ENCODE measurements at regions not wholly inside any gene's neighbourhood (a gene's known extent, or its start where the extent isn't known, plus 50 kb on each side); places are given as distances from the start of the nearest gene placed in this dataset.

GRCh38 chr5:136661026-136661425 is 295.7 kb upstream of the TRPC7 start:
- no CpG with 5 or more reads among the region's 2 CpGs for WGBS (ENCODE audit: insufficient coverage)
- Histone ChIP-seq H3K36me3 (ENCODE audit: control insufficient read depth, insufficient read depth, low read length) (no peaks in the 10 kb centered on the region), H3K4me1 (ENCODE audit: control insufficient read depth, insufficient read depth, low read length) (no peaks in the 10 kb centered on the region), H3K4me3 (ENCODE audit: low read depth, low read length) (no peak overlapping the region), H3K9me3 (ENCODE audit: control insufficient read depth, insufficient read depth, low read length) (no peaks in the 10 kb centered on the region), H3K27ac (ENCODE audit: low read depth, low read length) (no peak overlapping the region), H3K27me3 (ENCODE audit: control insufficient read depth, insufficient read depth, low read length) (no peaks in the 10 kb centered on the region)
- peak in 2 of 6 donors; percentile 30 to 88 for DNase-seq (ENCODE audit: low read depth in 4 of 6, low spot score in 6 of 6)

GRCh38 chr5:136656811-136657210 is 291.5 kb upstream of the TRPC7 start:
- H3K4me1 ChIP-seq (ENCODE audit: control insufficient read depth, insufficient read depth, low read length), result no peaks in the 10 kb centered on the region
- H3K27ac ChIP-seq (ENCODE audit: low read depth, low read length), result no peak overlapping the region
- H3K27me3 ChIP-seq (ENCODE audit: control insufficient read depth, insufficient read depth, low read length), result no peaks in the 10 kb centered on the region
- H3K36me3 ChIP-seq (ENCODE audit: control insufficient read depth, insufficient read depth, low read length), result no peaks in the 10 kb centered on the region
- 72% methylated on average over 4 of the region's 4 CpGs for WGBS (ENCODE audit: insufficient coverage)
- peak in 1 of 6 donors; percentile 17 for DNase-seq (ENCODE audit: low read depth in 4 of 6, low spot score in 6 of 6)
- no peak overlapping the region for H3K4me3 ChIP-seq (ENCODE audit: low read depth, low read length)
- no peaks in the 10 kb centered on the region for H3K9me3 ChIP-seq (ENCODE audit: control insufficient read depth, insufficient read depth, low read length)

- Histone ChIP-seq H3K27ac (ENCODE audit: low read depth, low read length) (no peak overlapping the region), H3K27me3 (ENCODE audit: control insufficient read depth, insufficient read depth, low read length) (no peaks in the 10 kb centered on the region), H3K36me3 (ENCODE audit: control insufficient read depth, insufficient read depth, low read length) (no peaks in the 10 kb centered on the region), H3K9me3 (ENCODE audit: control insufficient read depth, insufficient read depth, low read length) (no peaks in the 10 kb centered on the region), H3K4me3 (ENCODE audit: low read depth, low read length) (no peak overlapping the region), H3K4me1 (ENCODE audit: control insufficient read depth, insufficient read depth, low read length) (no peaks in the 10 kb centered on the region)
- no CpG with 5 or more reads among the region's 2 CpGs for WGBS (ENCODE audit: insufficient coverage)
- DNase-seq (ENCODE audit: low read depth in 4 of 6, low spot score in 6 of 6), result no peak
Measured at GRCh38 chr5:136655468-136655867, 290.1 kb upstream of the TRPC7 start.

- no peaks in the 10 kb centered on the region for H3K9me3 ChIP-seq (ENCODE audit: control insufficient read depth, insufficient read depth, low read length)
- H3K4me3 ChIP-seq (ENCODE audit: low read depth, low read length), result no peak overlapping the region
- no peaks in the 10 kb centered on the region for H3K4me1 ChIP-seq (ENCODE audit: control insufficient read depth, insufficient read depth, low read length)
- H3K27me3 ChIP-seq (ENCODE audit: control insufficient read depth, insufficient read depth, low read length), result no peaks in the 10 kb centered on the region
- H3K36me3 ChIP-seq (ENCODE audit: control insufficient read depth, insufficient read depth, low read length), result no peaks in the 10 kb centered on the region
- WGBS (ENCODE audit: insufficient coverage), result 33% methylated on average over 1 of the region's 2 CpGs
- no peak overlapping the region for H3K27ac ChIP-seq (ENCODE audit: low read depth, low read length)
- no peak for DNase-seq (ENCODE audit: low read depth in 4 of 6, low spot score in 6 of 6)
Measured at GRCh38 chr5:136646915-136647314, 281.6 kb upstream of the TRPC7 start.

GRCh38 chr5:136642976-136643375 is 277.6 kb upstream of the TRPC7 start:
- 70% methylated on average over 2 of the region's 2 CpGs for WGBS (ENCODE audit: insufficient coverage)
- H3K27ac ChIP-seq (ENCODE audit: low read depth, low read length), result no peak overlapping the region
- no peaks in the 10 kb centered on the region for H3K4me1 ChIP-seq (ENCODE audit: control insufficient read depth, insufficient read depth, low read length)
- no peaks in the 10 kb centered on the region for H3K27me3 ChIP-seq (ENCODE audit: control insufficient read depth, insufficient read depth, low read length)
- no peaks in the 10 kb centered on the region for H3K36me3 ChIP-seq (ENCODE audit: control insufficient read depth, insufficient read depth, low read length)
- no peak for DNase-seq (ENCODE audit: low read depth in 4 of 6, low spot score in 6 of 6)
- H3K4me3 ChIP-seq (ENCODE audit: low read depth, low read length), result no peak overlapping the region
- H3K9me3 ChIP-seq (ENCODE audit: control insufficient read depth, insufficient read depth, low read length), result no peaks in the 10 kb centered on the region

- H3K4me1 ChIP-seq (ENCODE audit: control insufficient read depth, insufficient read depth, low read length), result no peaks in the 10 kb centered on the region
- 94% methylated on average over 3 of the region's 3 CpGs for WGBS (ENCODE audit: insufficient coverage)
- H3K36me3 ChIP-seq (ENCODE audit: control insufficient read depth, insufficient read depth, low read length), result no peaks in the 10 kb centered on the region
- no peak overlapping the region for H3K4me3 ChIP-seq (ENCODE audit: low read depth, low read length)
- no peak for DNase-seq (ENCODE audit: low read depth in 4 of 6, low spot score in 6 of 6)
- no peak overlapping the region for H3K27ac ChIP-seq (ENCODE audit: low read depth, low read length)
- no peaks in the 10 kb centered on the region for H3K27me3 ChIP-seq (ENCODE audit: control insufficient read depth, insufficient read depth, low read length)
- H3K9me3 ChIP-seq (ENCODE audit: control insufficient read depth, insufficient read depth, low read length), result no peaks in the 10 kb centered on the region
Measured at GRCh38 chr5:136639616-136640015, 274.3 kb upstream of the TRPC7 start.

- no CpG with 5 or more reads among the region's 1 CpG for WGBS (ENCODE audit: insufficient coverage)
- no peaks in the 10 kb centered on the region for H3K27me3 ChIP-seq (ENCODE audit: control insufficient read depth, insufficient read depth, low read length)
Measured at GRCh38 chr5:136638084-136638483, 272.7 kb upstream of the TRPC7 start.

GRCh38 chr5:136636001-136636400 is 270.7 kb upstream of the TRPC7 start:
- no peaks in the 10 kb centered on the region for H3K9me3 ChIP-seq (ENCODE audit: control insufficient read depth, insufficient read depth, low read length)
- no peaks in the 10 kb centered on the region for H3K36me3 ChIP-seq (ENCODE audit: control insufficient read depth, insufficient read depth, low read length)
- no CpG with 5 or more reads among the region's 1 CpG for WGBS (ENCODE audit: insufficient coverage)
- H3K4me3 ChIP-seq (ENCODE audit: low read depth, low read length), result no peak overlapping the region
- no peak for DNase-seq (ENCODE audit: low read depth in 4 of 6, low spot score in 6 of 6)
- no peaks in the 10 kb centered on the region for H3K27me3 ChIP-seq (ENCODE audit: control insufficient read depth, insufficient read depth, low read length)
- H3K4me1 ChIP-seq (ENCODE audit: control insufficient read depth, insufficient read depth, low read length), result no peaks in the 10 kb centered on the region
- no peak overlapping the region for H3K27ac ChIP-seq (ENCODE audit: low read depth, low read length)

More at GRCh38 chr5:136638084-136638483, 272.7 kb upstream of the TRPC7 start:
- no peak overlapping the region for H3K27ac ChIP-seq (ENCODE audit: low read depth, low read length)
- no peaks in the 10 kb centered on the region for H3K4me1 ChIP-seq (ENCODE audit: control insufficient read depth, insufficient read depth, low read length)
- H3K9me3 ChIP-seq (ENCODE audit: control insufficient read depth, insufficient read depth, low read length), result no peaks in the 10 kb centered on the region
- no peaks in the 10 kb centered on the region for H3K36me3 ChIP-seq (ENCODE audit: control insufficient read depth, insufficient read depth, low read length)
- H3K4me3 ChIP-seq (ENCODE audit: low read depth, low read length), result no peak overlapping the region
- no peak for DNase-seq (ENCODE audit: low read depth in 4 of 6, low spot score in 6 of 6)

GRCh38 chr5:136631186-136631585 is 265.8 kb upstream of the TRPC7 start:
- Histone ChIP-seq H3K36me3 (ENCODE audit: control insufficient read depth, insufficient read depth, low read length) (no peaks in the 10 kb centered on the region), H3K9me3 (ENCODE audit: control insufficient read depth, insufficient read depth, low read length) (no peaks in the 10 kb centered on the region), H3K27me3 (ENCODE audit: control insufficient read depth, insufficient read depth, low read length) (no peaks in the 10 kb centered on the region), H3K4me3 (ENCODE audit: low read depth, low read length) (no peak overlapping the region), H3K27ac (ENCODE audit: low read depth, low read length) (no peak overlapping the region), H3K4me1 (ENCODE audit: control insufficient read depth, insufficient read depth, low read length) (peaks cover 6% of the 10 kb centered on the region)
- DNase-seq (ENCODE audit: low read depth in 4 of 6, low spot score in 6 of 6), result no peak
- no CpG with 5 or more reads among the region's 1 CpG for WGBS (ENCODE audit: insufficient coverage)

GRCh38 chr5:136629125-136629792 is 263.9 kb upstream of the TRPC7 start:
- no peak overlapping the region for H3K4me3 ChIP-seq (ENCODE audit: low read depth, low read length)
- H3K27me3 ChIP-seq (ENCODE audit: control insufficient read depth, insufficient read depth, low read length), result no peaks in the 10 kb centered on the region
- WGBS (ENCODE audit: insufficient coverage), result 71% methylated on average over 10 of the region's 10 CpGs
- peaks cover 6% of the 10 kb centered on the region for H3K4me1 ChIP-seq (ENCODE audit: control insufficient read depth, insufficient read depth, low read length)
- H3K27ac ChIP-seq (ENCODE audit: low read depth, low read length), result no peak overlapping the region
- H3K36me3 ChIP-seq (ENCODE audit: control insufficient read depth, insufficient read depth, low read length), result no peaks in the 10 kb centered on the region
- no peaks in the 10 kb centered on the region for H3K9me3 ChIP-seq (ENCODE audit: control insufficient read depth, insufficient read depth, low read length)
- DNase-seq (ENCODE audit: low read depth in 4 of 6, low spot score in 6 of 6), result peak in 1 of 6 donors; percentile 12

Measured in spinal cord (tissue), 9 donors.